HG02798 (cell line): ENCODE measurements at regions not wholly inside any gene's neighbourhood (a gene's known extent, or its start where the extent isn't known, plus 50 kb on each side); places are given as distances from the start of the nearest gene placed in this dataset.

Source experiments
- ATAC-seq: cut with Tn5 transposase; IDR thresholded peaks from one replicate; pipeline ENCODE4 v1.9.1; 2021; ENCODE audit warnings: mild to moderate bottlenecking; ENCODE audit not compliant: unreplicated experiment, poor library complexity

GRCh38 chr10:128411643-128412042 is 285.4 kb upstream of the MKI67 start:
- no peak for ATAC-seq

DNA sequence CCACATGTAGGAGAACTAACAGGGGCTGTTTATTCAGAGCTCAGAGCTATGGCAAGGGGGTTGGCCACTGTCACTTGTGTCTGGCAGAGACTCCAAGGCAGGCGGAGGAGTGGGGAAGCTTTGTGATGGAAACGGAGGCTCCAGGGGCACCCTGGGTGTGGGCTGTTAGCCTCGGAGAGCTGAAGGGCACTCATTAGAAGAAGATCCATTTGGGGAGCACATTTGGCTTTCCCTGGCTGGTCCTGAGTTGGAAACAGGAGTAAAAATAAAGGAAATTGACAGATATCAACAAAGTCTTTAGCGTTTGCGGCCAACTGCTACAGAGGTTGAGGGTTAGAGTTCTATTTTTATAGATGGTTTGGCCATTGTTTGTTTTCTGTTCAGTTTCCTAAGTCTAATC is 288.3 kb upstream of the MKI67 start:
- no peak for ATAC-seq

GRCh38 chr10:128416231-128416630 is 290.0 kb upstream of the MKI67 start:
- no peak for ATAC-seq

- no peak for ATAC-seq
Measured at GRCh38 chr10:128417826-128418225, 291.6 kb upstream of the MKI67 start.

GRCh38 chr10:128418819-128419218 is 292.6 kb upstream of the MKI67 start:
- no peak for ATAC-seq

GRCh38 chr10:128419466-128420019 is 293.3 kb upstream of the MKI67 start:
- no peak for ATAC-seq

GRCh38 chr10:128420623-128421022 is 294.4 kb upstream of the MKI67 start:
- no peak for ATAC-seq

GRCh38 chr10:128421371-128422160 is 295.3 kb upstream of the MKI67 start:
- ATAC-seq: no peak

- no peak for ATAC-seq
Measured at GRCh38 chr10:128422190-128422589, 296.0 kb upstream of the MKI67 start.

DNA sequence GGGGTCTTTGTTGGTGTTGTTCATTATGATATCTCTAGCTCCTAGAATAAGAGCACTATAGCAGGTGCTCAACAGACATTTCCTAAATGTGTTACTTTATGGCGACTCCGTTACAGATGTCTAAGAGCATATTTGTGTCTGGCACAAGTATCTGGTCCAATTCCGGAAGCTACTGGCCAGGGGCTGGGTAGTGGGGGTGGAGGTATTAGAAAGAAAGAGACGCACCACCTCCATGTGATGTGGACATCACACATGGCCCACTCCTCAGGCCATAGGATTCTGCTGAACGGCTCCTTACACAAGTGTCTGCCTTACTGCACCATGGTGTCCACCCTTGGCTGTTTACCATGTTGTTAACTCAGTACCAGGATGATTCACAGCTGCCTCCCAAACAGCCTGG is 296.8 kb upstream of the MKI67 start:
- ATAC-seq: no peak

DNA sequence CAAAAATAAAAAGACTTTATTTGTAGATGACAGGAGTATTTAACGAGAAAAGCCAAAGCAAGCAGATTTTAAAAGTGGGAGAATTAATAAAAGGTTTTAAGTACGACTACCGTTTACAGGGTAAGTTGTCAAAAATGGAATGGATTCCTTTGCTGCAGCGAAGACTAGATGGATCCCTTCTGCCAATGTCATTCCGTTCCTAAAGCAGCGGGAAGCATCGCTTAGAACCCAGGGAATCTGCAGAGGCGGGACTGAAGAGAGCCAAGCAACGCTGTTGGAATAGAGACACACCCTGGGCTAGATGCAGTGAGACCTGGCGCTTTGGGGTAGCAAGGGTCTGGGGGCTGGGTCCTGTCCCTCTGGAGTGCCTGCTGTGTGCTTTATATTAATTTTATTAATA is 303.1 kb upstream of the MKI67 start:
- no peak for ATAC-seq

DNA sequence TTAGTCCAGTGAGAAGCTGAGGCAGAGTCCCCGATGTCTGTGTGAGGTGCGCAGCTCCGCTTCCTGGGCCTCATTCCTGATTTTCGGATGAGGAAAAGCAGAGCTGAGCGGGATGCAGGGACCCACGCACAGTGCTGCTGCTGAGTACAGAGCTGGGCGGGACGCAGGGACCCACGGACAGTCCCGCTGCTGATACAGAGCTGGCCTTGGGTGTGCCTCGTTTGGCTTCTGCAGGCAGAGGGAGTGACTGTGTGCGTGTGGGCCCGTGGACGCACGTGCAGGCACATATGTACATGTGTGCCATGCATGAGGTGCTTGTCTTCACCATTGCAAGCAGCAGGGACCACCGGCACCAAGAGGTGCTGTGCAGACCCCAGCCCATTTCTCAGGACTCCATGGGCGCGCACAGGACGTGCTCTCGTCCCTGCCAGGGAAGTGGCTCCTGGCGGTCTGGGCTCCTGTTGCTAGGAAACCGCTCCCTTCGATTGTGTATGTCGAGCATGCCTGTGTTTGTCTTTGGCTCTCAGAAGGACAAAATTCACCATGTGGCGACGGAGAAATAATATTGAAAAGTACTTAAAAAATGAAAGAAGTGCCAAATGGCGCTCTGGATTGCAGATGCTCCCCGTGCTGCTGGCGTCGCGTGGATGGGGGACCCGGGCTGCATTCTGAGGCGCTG is 303.8 kb upstream of the MKI67 start:
- no peak for ATAC-seq

GRCh38 chr10:128431083-128431482 is 304.9 kb upstream of the MKI67 start:
- no peak for ATAC-seq

DNA sequence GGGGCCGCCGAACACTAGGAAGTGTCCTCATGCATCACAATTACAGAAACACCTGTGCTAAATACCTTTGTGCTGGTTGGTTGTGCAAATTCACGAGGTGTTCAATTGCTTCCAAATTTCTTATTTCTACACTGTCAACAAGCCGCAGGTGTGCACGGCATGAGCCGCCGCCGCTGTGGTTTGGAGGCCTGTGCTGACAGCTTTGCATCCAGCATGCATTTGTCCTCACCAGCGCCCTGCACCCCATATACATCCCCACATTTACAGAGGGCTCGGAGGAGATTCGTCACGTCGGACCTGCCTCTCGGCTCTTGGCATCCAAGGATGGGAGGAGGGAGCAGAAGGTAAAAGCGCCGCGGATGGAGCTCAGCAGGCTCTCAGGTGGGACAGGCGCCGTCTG is 305.3 kb upstream of the MKI67 start:
- no peak for ATAC-seq

DNA sequence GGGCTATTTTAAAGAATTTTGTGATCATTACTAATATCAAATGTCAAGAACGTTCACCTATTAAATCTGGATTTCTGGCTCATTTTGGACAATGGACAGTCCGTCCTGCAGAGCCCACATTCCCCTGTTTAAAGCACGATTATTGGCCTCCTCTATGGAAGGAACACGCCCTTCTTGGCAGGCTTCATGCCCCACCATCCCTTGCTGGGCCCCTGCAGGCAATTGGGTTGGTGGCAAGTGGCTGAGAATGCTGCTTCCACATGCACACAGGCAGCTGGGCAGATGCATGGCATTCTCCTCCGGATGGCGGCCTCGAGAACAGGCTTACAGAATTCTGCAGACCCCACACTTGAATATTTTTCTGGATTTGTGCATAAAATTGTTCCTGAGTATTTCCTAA is 305.8 kb upstream of the MKI67 start:
- no peak for ATAC-seq

GRCh38 chr10:128432423-128432822 is 306.2 kb upstream of the MKI67 start:
- ATAC-seq: no peak

DNA sequence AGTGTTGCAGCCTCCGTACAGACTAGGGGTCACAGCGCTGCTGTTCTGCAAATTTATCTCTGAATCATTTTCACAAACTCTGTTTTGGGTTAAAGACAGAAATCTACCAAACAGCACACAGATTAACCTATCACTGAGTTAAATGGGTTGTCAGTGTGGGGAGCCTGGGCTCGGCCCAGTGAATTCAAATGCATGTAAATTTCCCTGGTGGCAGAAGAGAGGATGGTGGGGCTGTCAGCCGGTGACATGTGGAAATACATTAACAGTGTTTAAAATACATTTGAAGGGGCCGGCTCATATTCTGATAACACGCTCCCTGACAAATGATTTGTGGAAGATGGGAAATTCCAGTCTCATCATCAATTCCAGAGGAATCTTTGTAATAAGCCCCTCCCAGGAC is 309.6 kb upstream of the MKI67 start:
- ATAC-seq: no peak

GRCh38 chr10:128437786-128438345 is 311.6 kb upstream of the MKI67 start:
- no peak for ATAC-seq

- no peak for ATAC-seq
Measured at GRCh38 chr10:128438417-128439063, 312.3 kb upstream of the MKI67 start.

- no peak for ATAC-seq
Measured at GRCh38 chr10:128440513-128441160, 314.4 kb upstream of the MKI67 start.
